Kidney (tissue), 13 donors: ENCODE measurements at regions not wholly inside any gene's neighbourhood (a gene's known extent, or its start where the extent isn't known, plus 50 kb on each side); places are given as distances from the start of the nearest gene placed in this dataset.

Experiments used
- DNase-seq, 5 donors: peaks; one replicate each; pipeline ENCODE4 v3.0.0-alpha.2; 2013 to 2020
- FAIRE-seq: peaks from 2 replicates; lab custom pipeline; 2012; peaks lifted over from hg19 to GRCh38; lab: Jason Lieb, UNC
- H3K27ac ChIP-seq, 2 donors: one replicate each; pipeline ENCODE4 v1.7.0; 2013; ENCODE audit warnings: low read depth in 2 of 2, low read length in 2 of 2, inconsistent platforms in 1 of 2
- H3K27me3 ChIP-seq: one replicate; pipeline ENCODE4 v1.7.1; 2013; ENCODE audit warnings: low read length, inconsistent platforms; ENCODE audit not compliant: control insufficient read depth, insufficient read depth
- H3K36me3 ChIP-seq, 3 donors: one replicate each; pipeline versions ENCODE4 v1.7.0 to v1.7.1; 2013; ENCODE audit warnings: low read length in 3 of 3, control low read depth in 1 of 3, inconsistent platforms in 1 of 3; ENCODE audit not compliant: insufficient read depth in 3 of 3, control insufficient read depth in 2 of 3
- H3K4me1 ChIP-seq, 3 donors: one replicate each; pipeline versions ENCODE4 v1.7.0 to v1.7.1; 2013; ENCODE audit warnings: low read length in 3 of 3, inconsistent platforms in 1 of 3, low read depth in 1 of 3; ENCODE audit not compliant: control insufficient read depth in 2 of 3, insufficient read depth in 2 of 3
- H3K4me3 ChIP-seq, 3 donors: one replicate each; pipeline versions ENCODE4 v1.7.0 to v1.8.1; 2013; ENCODE audit warnings: low read length in 3 of 3, control low read depth in 1 of 3, inconsistent platforms in 1 of 3
- H3K9ac ChIP-seq, 3 donors: one replicate each; pipeline versions ENCODE4 v1.7.0 to v1.7.1; 2013; ENCODE audit warnings: low read length in 3 of 3, control low read depth in 1 of 3, inconsistent platforms in 1 of 3
- H3K9me3 ChIP-seq, 3 donors: one replicate each; pipeline versions ENCODE4 v1.7.0 to v1.7.1; 2013; ENCODE audit warnings: low read length in 3 of 3, control low read depth in 1 of 3, inconsistent platforms in 1 of 3; ENCODE audit not compliant: control insufficient read depth in 2 of 3, insufficient read depth in 1 of 3
- CTCF ChIP-seq: IDR thresholded peaks from 3 replicates; pipeline ENCODE4 v1.5.1; 2012; ENCODE audit warnings: mild to moderate bottlenecking, moderate library complexity, borderline replicate concordance; ENCODE audit not compliant: insufficient read depth; ENCODE audit errors: extremely low read depth
- intact Hi-C: fragments of 100-400 bp; cut with DNase I; formaldehyde crosslinking; loops from one replicate; pipeline ENCODE4 v1.11.1; 2022
- donor health status: control.
- donor health status: control.
- donor health status: control.
- donor health status: control.
- donor health status: control.
- donor health status: DM: yes; HTN: yes; CAD: no.
- donor health status: Normal renal cell carcinoma (clear cell type).

- peak overlapping the region in 1 of 3 donors; percentile 29 for H3K4me3 ChIP-seq
- DNase-seq (no peak), FAIRE-seq (no peak)
- H3K27ac ChIP-seq: no peak overlapping the region
- intact Hi-C loops: no loop called here
- no peaks in the 10 kb centered on the region for H3K36me3 ChIP-seq
- TF ChIP-seq CTCF: no peak
- no peak overlapping the region for H3K9ac ChIP-seq
- no peaks in the 10 kb centered on the region for H3K9me3 ChIP-seq
- peaks cover 0 to 4% (median 2%) of the 10 kb centered on the region in 3 donors for H3K4me1 ChIP-seq
- no peaks in the 10 kb centered on the region for H3K27me3 ChIP-seq
Measured at GRCh38 chr12:43288671-43289425, 263.2 kb downstream of the ADAMTS20 start.

GRCh38 chr12:43287706-43288383 lies 264.2 kb downstream of the ADAMTS20 start:
- FAIRE-seq: no peak
- no peaks in the 10 kb centered on the region for H3K27me3 ChIP-seq
- H3K27ac ChIP-seq: no peak overlapping the region
- H3K36me3 ChIP-seq: no peaks in the 10 kb centered on the region
- no peak overlapping the region for H3K4me3 ChIP-seq
- H3K4me1 ChIP-seq: peaks cover 0 to 4% (median 2%) of the 10 kb centered on the region in 3 donors
- no peak for TF ChIP-seq CTCF
- DNase-seq: peak in 1 of 5 donors; percentile 56
- intact Hi-C loops: no loop called here
- H3K9me3 ChIP-seq: no peaks in the 10 kb centered on the region
- no peak overlapping the region for H3K9ac ChIP-seq

- H3K4me1 ChIP-seq: peaks cover 0 to 4% (median 2%) of the 10 kb centered on the region in 3 donors
- no peaks in the 10 kb centered on the region for H3K36me3 ChIP-seq
- no peak for TF ChIP-seq CTCF
- no peak overlapping the region for H3K9ac ChIP-seq
- no peaks in the 10 kb centered on the region for H3K9me3 ChIP-seq
- DNase-seq: no peak
- H3K4me3 ChIP-seq: no peak overlapping the region
- intact Hi-C loops: no loop called here
- no peak overlapping the region for H3K27ac ChIP-seq
- no peak for FAIRE-seq
- H3K27me3 ChIP-seq: no peaks in the 10 kb centered on the region
Measured at GRCh38 chr12:43286986-43287385, 265.0 kb downstream of the ADAMTS20 start.
